Astrocyte (in vitro differentiated cells and primary cell): ENCODE measurements at regions not wholly inside any gene's neighbourhood (a gene's known extent, or its start where the extent isn't known, plus 50 kb on each side); places are given as distances from the start of the nearest gene placed in this dataset.

ENCODE experiments used
- DNase-seq: peaks from one replicate; pipeline ENCODE4 v3.0.0-alpha.2; 2010; ENCODE audit warnings: low read depth
- FAIRE-seq: peaks from 2 replicates; lab custom pipeline; 2011; peaks lifted over from hg19 to GRCh38; lab: Jason Lieb, UNC
- H2AFZ ChIP-seq: 2 replicates; pipeline ENCODE4 v1.6.0; 2012; ENCODE audit warnings: low read depth, low read length, inconsistent platforms
- H3K27ac ChIP-seq: 2 replicates; pipeline ENCODE4 v1.5.1; 2011; ENCODE audit warnings: low read depth, low read length, inconsistent platforms
- H3K27me3 ChIP-seq: 2 replicates; pipeline ENCODE4 v1.6.0; 2011; ENCODE audit warnings: low read length, inconsistent platforms; ENCODE audit not compliant: insufficient read depth
- H3K36me3 ChIP-seq: 2 replicates; pipeline ENCODE4 v1.5.1; 2011; ENCODE audit warnings: low read length, inconsistent platforms; ENCODE audit not compliant: insufficient read depth
- H3K4me1 ChIP-seq: 2 replicates; pipeline ENCODE4 v1.5.1; 2011; ENCODE audit warnings: low read length, inconsistent platforms; ENCODE audit not compliant: insufficient read depth
- H3K4me2 ChIP-seq: 2 replicates; pipeline ENCODE4 v1.6.0; 2012; ENCODE audit warnings: low read length, inconsistent platforms
- H3K4me3 ChIP-seq: 2 replicates; pipeline ENCODE4 v1.5.1; 2011; ENCODE audit warnings: low read depth, mild to moderate bottlenecking, low read length, inconsistent platforms; ENCODE audit not compliant: insufficient read depth
- H3K79me2 ChIP-seq: 2 replicates; pipeline ENCODE4 v1.6.0; 2012; ENCODE audit warnings: mild to moderate bottlenecking, low read length, inconsistent platforms; ENCODE audit not compliant: insufficient read depth
- H3K9ac ChIP-seq: 2 replicates; pipeline ENCODE4 v1.6.0; 2012; ENCODE audit warnings: mild to moderate bottlenecking, low read length, inconsistent platforms
- H3K9me3 ChIP-seq: 2 replicates; pipeline ENCODE4 v1.5.1; 2012; ENCODE audit warnings: low read depth, mild to moderate bottlenecking, low read length, inconsistent platforms; ENCODE audit not compliant: insufficient read depth
- H4K20me1 ChIP-seq: 2 replicates; pipeline ENCODE4 v1.6.0; 2012; ENCODE audit warnings: low read length, inconsistent platforms; ENCODE audit not compliant: insufficient read depth
- H3K27ac Mint-ChIP-seq: one replicate; pipeline ENCODE4 v1.8.0; 2021; ENCODE audit warnings: mild to moderate bottlenecking, mixed read lengths; ENCODE audit not compliant: unreplicated experiment
- H3K27me3 Mint-ChIP-seq: one replicate; pipeline ENCODE4 v1.8.0; 2021; ENCODE audit warnings: low read depth, mixed read lengths; ENCODE audit not compliant: unreplicated experiment
- H3K36me3 Mint-ChIP-seq: one replicate; pipeline ENCODE4 v1.8.0; 2021; ENCODE audit warnings: low read depth, mixed read lengths; ENCODE audit not compliant: unreplicated experiment
- H3K4me1 Mint-ChIP-seq: one replicate; pipeline ENCODE4 v1.8.0; 2021; ENCODE audit warnings: low read depth, mixed read lengths; ENCODE audit not compliant: unreplicated experiment
- H3K4me3 Mint-ChIP-seq: one replicate; pipeline ENCODE4 v1.8.0; 2021; ENCODE audit warnings: mild to moderate bottlenecking, moderate library complexity, mixed read lengths; ENCODE audit not compliant: unreplicated experiment
- H3K9me3 Mint-ChIP-seq: one replicate; pipeline ENCODE4 v1.8.0; 2021; ENCODE audit warnings: mild to moderate bottlenecking, mixed read lengths; ENCODE audit not compliant: unreplicated experiment
- CTCF ChIP-seq: IDR thresholded peaks from 2 replicates; pipeline ENCODE4 v1.5.1; 2011; ENCODE audit warnings: low read depth, mild to moderate bottlenecking, inconsistent platforms, low read length, moderate library complexity; ENCODE audit not compliant: insufficient read depth
- EZH2 ChIP-seq: IDR thresholded peaks from 2 replicates; pipeline ENCODE4 v1.6.1; 2012; ENCODE audit warnings: mild to moderate bottlenecking, low read length, inconsistent platforms; ENCODE audit not compliant: insufficient read depth

DNA sequence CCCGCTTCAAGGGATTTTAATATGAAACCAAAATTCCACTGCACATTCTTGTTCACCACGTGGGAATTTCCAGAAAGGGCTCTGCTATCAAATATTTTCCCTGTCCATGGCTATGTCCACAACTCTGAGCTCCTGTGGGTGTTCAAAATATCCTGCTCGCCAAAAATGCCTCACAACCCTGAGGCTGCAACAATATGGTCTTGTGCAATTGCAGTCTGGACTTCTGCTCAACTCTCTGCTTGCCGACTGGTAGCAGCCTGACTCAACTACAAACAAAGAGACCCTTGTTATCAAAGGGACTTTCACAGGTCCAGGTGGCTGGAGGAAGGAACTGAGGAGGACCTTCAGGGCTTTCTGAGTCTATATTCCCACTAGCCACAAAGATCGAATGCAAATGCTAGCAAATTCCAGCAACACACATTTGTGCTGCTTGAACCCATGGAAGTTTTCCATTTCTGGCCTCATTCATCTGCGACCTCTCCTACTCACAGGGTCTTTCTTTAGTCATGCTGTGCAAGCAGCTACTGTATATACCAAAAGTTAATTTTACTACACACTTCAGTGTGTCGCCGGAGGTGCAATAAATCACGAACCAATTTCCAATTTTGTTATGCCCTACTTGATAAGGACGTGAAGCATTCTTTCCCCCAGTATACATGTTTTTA, 169.2 kb upstream of the SLC30A5 start:
- no peaks in the 10 kb centered on the region for H3K9me3 ChIP-seq
- no peak overlapping the region for H3K4me3 ChIP-seq
- peaks cover 16% of the 10 kb centered on the region for H3K4me1 Mint-ChIP-seq
- peak overlapping the region; percentile 23 for H3K27ac Mint-ChIP-seq
- no peak overlapping the region for H2AFZ ChIP-seq
- peaks cover 5% of the 10 kb centered on the region for H3K4me1 ChIP-seq
- no peaks in the 10 kb centered on the region for H3K36me3 ChIP-seq
- H3K27me3 ChIP-seq: no peaks in the 10 kb centered on the region
- peaks cover 2% of the 10 kb centered on the region for H3K9me3 Mint-ChIP-seq
- no peak overlapping the region for H3K4me2 ChIP-seq
- no peak for FAIRE-seq
- TF ChIP-seq CTCF (no peak), EZH2 (no peak)
- H4K20me1 ChIP-seq: no peaks in the 10 kb centered on the region
- no peaks in the 10 kb centered on the region for H3K79me2 ChIP-seq
- H3K4me3 Mint-ChIP-seq: no peak overlapping the region
- peak; percentile 89 for DNase-seq
- no peak overlapping the region for H3K9ac ChIP-seq
- no peaks in the 10 kb centered on the region for H3K36me3 Mint-ChIP-seq
- no peak overlapping the region for H3K27ac ChIP-seq
- H3K27me3 Mint-ChIP-seq: no peaks in the 10 kb centered on the region

DNA sequence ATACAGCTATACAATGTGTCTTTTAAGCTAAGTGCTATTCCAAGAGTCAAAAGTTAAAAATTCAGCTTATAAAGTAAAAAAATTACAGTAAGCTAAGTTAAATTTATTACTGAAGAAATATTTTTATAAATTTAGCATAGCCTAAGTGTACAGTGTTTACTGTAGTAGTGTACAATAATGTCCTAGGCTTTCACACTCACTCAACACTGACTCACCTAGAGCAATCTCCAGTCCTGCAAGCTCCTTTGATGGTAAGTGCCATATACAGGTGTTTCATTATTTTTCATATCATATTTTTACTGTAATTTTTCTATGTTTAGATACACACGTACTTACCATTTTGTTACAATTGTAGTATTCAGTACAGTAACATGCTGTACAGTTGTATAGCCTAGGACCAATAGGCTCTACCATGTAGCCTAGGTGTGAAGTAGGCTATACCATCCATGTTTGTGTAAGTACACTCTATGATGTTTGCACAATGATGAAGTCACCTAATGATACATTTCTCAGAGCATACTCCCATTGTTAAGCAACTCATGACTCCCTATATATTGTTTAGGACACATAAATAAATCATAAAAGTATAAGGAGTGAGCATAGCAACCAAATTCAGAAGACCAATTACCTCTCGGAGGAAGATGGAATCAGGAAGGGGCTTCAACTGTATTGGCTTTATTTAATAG, 165.1 kb upstream of the SLC30A5 start:
- Mint-ChIP-seq H3K9me3 (peaks cover 15% of the 10 kb centered on the region), H3K27ac (no peak overlapping the region), H3K36me3 (no peaks in the 10 kb centered on the region), H3K4me3 (no peak overlapping the region), H3K27me3 (no peaks in the 10 kb centered on the region), H3K4me1 (peaks cover 13% of the 10 kb centered on the region)
- Histone ChIP-seq H3K4me1 (peaks cover 5% of the 10 kb centered on the region), H3K4me3 (no peak overlapping the region), H3K4me2 (no peak overlapping the region), H3K9ac (no peak overlapping the region), H3K9me3 (peaks cover 6% of the 10 kb centered on the region), H3K36me3 (no peaks in the 10 kb centered on the region), H2AFZ (no peak overlapping the region), H3K79me2 (no peaks in the 10 kb centered on the region), H3K27ac (no peak overlapping the region), H3K27me3 (no peaks in the 10 kb centered on the region), H4K20me1 (no peaks in the 10 kb centered on the region)
- DNase-seq: no peak
- TF ChIP-seq CTCF (no peak), EZH2 (no peak)
- FAIRE-seq: no peak

GRCh38 chr5:68930139-68930538, 163.7 kb upstream of the SLC30A5 start:
- Histone ChIP-seq H3K9ac (no peak overlapping the region), H3K9me3 (peaks cover 7% of the 10 kb centered on the region), H3K79me2 (no peaks in the 10 kb centered on the region), H3K27ac (no peak overlapping the region), H3K36me3 (no peaks in the 10 kb centered on the region), H3K4me2 (no peak overlapping the region), H3K27me3 (no peaks in the 10 kb centered on the region), H4K20me1 (no peaks in the 10 kb centered on the region), H2AFZ (no peak overlapping the region), H3K4me3 (no peak overlapping the region), H3K4me1 (no peaks in the 10 kb centered on the region)
- FAIRE-seq (no peak), DNase-seq (no peak)
- no peak overlapping the region for H3K27ac Mint-ChIP-seq
- TF ChIP-seq CTCF: no peak
- no peak for TF ChIP-seq EZH2
- no peak overlapping the region for H3K4me3 Mint-ChIP-seq
- H3K27me3 Mint-ChIP-seq: no peaks in the 10 kb centered on the region
- H3K36me3 Mint-ChIP-seq: no peaks in the 10 kb centered on the region
- H3K9me3 Mint-ChIP-seq: peaks cover 18% of the 10 kb centered on the region
- peaks cover under 1% of the 10 kb centered on the region for H3K4me1 Mint-ChIP-seq
